GM21717 (cell line): ENCODE measurements at regions not wholly inside any gene's neighbourhood (a gene's known extent, or its start where the extent isn't known, plus 50 kb on each side); places are given as distances from the start of the nearest gene placed in this dataset.

Experiments
- ATAC-seq: cut with Tn5 transposase; IDR thresholded peaks from one replicate; pipeline ENCODE4 v1.9.1; 2021; ENCODE audit warnings: mild to moderate bottlenecking, moderate library complexity; ENCODE audit not compliant: unreplicated experiment

- ATAC-seq = no peak
Measured at GRCh38 chr5:136811551-136811950, 446.2 kb upstream of the TRPC7 start.

- ATAC-seq = no peak
Measured at GRCh38 chr5:136811086-136811485, 445.7 kb upstream of the TRPC7 start.

- ATAC-seq = no peak
Measured at GRCh38 chr5:136810261-136810801, 445.0 kb upstream of the TRPC7 start.

- ATAC-seq = no peak
Measured at GRCh38 chr5:136809382-136809781, 444.0 kb upstream of the TRPC7 start.

GRCh38 chr5:136808756-136809155 is 443.4 kb upstream of the TRPC7 start:
- no peak for ATAC-seq

GRCh38 chr5:136805466-136805865 is 440.1 kb upstream of the TRPC7 start:
- no peak for ATAC-seq

GRCh38 chr5:136802383-136802782 is 437.0 kb upstream of the TRPC7 start:
- no peak for ATAC-seq

GRCh38 chr5:136799806-136800372 is 434.5 kb upstream of the TRPC7 start:
- no peak for ATAC-seq

GRCh38 chr5:136793300-136793699 is 428.0 kb upstream of the TRPC7 start:
- ATAC-seq = no peak

GRCh38 chr5:136781464-136781863 is 416.1 kb upstream of the TRPC7 start:
- ATAC-seq = no peak

- no peak for ATAC-seq
Measured at GRCh38 chr5:136780518-136780917, 415.2 kb upstream of the TRPC7 start.

GRCh38 chr5:136776022-136776927 is 410.9 kb upstream of the TRPC7 start:
- no peak for ATAC-seq

GRCh38 chr5:136772491-136772890 is 407.1 kb upstream of the TRPC7 start:
- ATAC-seq = no peak

GRCh38 chr5:136769900-136770684 is 404.7 kb upstream of the TRPC7 start:
- ATAC-seq = peak; percentile 84

- ATAC-seq = no peak
Measured at GRCh38 chr5:136769093-136769492, 403.7 kb upstream of the TRPC7 start.

- ATAC-seq = no peak
Measured at GRCh38 chr5:136768457-136768856, 403.1 kb upstream of the TRPC7 start.

- no peak for ATAC-seq
Measured at GRCh38 chr5:136766456-136766855, 401.1 kb upstream of the TRPC7 start.

GRCh38 chr5:136764601-136765000 is 399.3 kb upstream of the TRPC7 start:
- ATAC-seq = no peak

- ATAC-seq = no peak
Measured at GRCh38 chr5:136763548-136763947, 398.2 kb upstream of the TRPC7 start.

GRCh38 chr5:136754216-136754615 is 388.9 kb upstream of the TRPC7 start:
- ATAC-seq = no peak

- no peak for ATAC-seq
Measured at GRCh38 chr5:136750224-136750862, 385.0 kb upstream of the TRPC7 start.
